ENCODE measurements at regions not wholly inside any gene's neighbourhood (a gene's known extent, or its start where the extent isn't known, plus 50 kb on each side); places are given as distances from the start of the nearest gene placed in this dataset.

DNA sequence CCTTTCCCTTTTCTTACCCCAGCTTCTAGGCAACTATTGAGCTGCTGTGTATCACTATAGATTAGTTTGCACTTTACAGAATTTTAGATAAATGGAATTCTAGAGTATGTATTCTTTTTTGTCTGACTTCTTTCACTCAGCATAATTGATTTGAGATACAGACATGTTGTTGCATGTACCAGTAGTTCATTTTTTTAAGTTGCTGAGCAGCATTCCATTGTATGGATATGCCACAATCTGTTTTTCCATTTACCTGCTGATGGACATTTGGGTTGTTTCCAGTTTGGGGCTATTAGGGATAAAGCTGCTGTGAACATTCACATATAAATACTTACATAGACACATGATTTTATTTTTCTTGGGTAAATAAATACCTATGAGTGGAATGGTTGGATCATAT is 135.7 kb downstream of the IGF1 start:
- POLR2A ChIA-PET = no interaction called here
- BruUV-seq (replicated peaks) = no TSS peak

GRCh38 chr12:102343361-102344121 is 136.8 kb downstream of the IGF1 start:
- BruUV-seq (replicated peaks) = no TSS peak
- H3K4me1 ChIP-seq (ENCODE audit: insufficient read depth, low read length, poor library complexity, severe bottlenecking) = no peaks in the 10 kb centered on the region

More for the DNA sequence above, 135.7 kb downstream of the IGF1 start:
- Histone ChIP-seq H4K20me1 (ENCODE audit: insufficient read depth, low read length) (no peaks in the 10 kb centered on the region), H3K4me1 (ENCODE audit: insufficient read depth, low read length, poor library complexity, severe bottlenecking) (no peaks in the 10 kb centered on the region), H3K79me2 (ENCODE audit: insufficient read depth, low read depth, low read length) (no peaks in the 10 kb centered on the region), H3K4me3 (ENCODE audit: low read depth, low read length, poor library complexity, severe bottlenecking) (no peak overlapping the region), H3K4me2 (ENCODE audit: low read length) (no peak overlapping the region), H3K27ac (ENCODE audit: low read depth, low read length, poor library complexity, severe bottlenecking) (no peak overlapping the region), H3K9me3 (ENCODE audit: low read length) (no peaks in the 10 kb centered on the region), H3K9me2 (ENCODE audit: insufficient read depth, low read length) (no peaks in the 10 kb centered on the region), H2AFZ (ENCODE audit: low read length) (no peak overlapping the region), H3K36me3 (ENCODE audit: insufficient read depth, low read length) (no peaks in the 10 kb centered on the region)
- CTCF ChIA-PET (ENCODE audit: unreplicated experiment) = no interaction called here
- no peak for DNase-seq (ENCODE audit: low spot score)
- TF ChIP-seq EZH2phosphoT487 (IDR thresholded peaks at IDR 0.05; ENCODE audit: borderline replicate concordance, low read depth, low read length) = no peak
- no peak for TF ChIP-seq CTCF (conservative IDR thresholded peaks at IDR 0.05; ENCODE audit: low read length)
- intact Hi-C loops (cut with micrococcal nuclease; ENCODE audit: unreplicated experiment) = no loop called here

More at GRCh38 chr12:102343361-102344121, 136.8 kb downstream of the IGF1 start:
- H3K27ac ChIP-seq (ENCODE audit: low read depth, low read length, poor library complexity, severe bottlenecking) = no peak overlapping the region
- H2AFZ ChIP-seq (ENCODE audit: low read length) = no peak overlapping the region
- H3K9me3 ChIP-seq (ENCODE audit: low read length) = no peaks in the 10 kb centered on the region
- no peaks in the 10 kb centered on the region for H3K36me3 ChIP-seq (ENCODE audit: insufficient read depth, low read length)
- no peak for DNase-seq (ENCODE audit: low spot score)
- H4K20me1 ChIP-seq (ENCODE audit: insufficient read depth, low read length) = no peaks in the 10 kb centered on the region
- no peak for TF ChIP-seq EZH2phosphoT487 (IDR thresholded peaks at IDR 0.05; ENCODE audit: borderline replicate concordance, low read depth, low read length)
- TF ChIP-seq CTCF (conservative IDR thresholded peaks at IDR 0.05; ENCODE audit: low read length) = no peak
- ChIA-PET POLR2A (interaction anchor here (1.0 kb wide), 2 partner anchors 20 to 21 kb away, joined by 3 read pairs; no protein-coding TSS in a partner anchor), CTCF (ENCODE audit: unreplicated experiment) (no interaction called here)
- no peaks in the 10 kb centered on the region for H3K9me2 ChIP-seq (ENCODE audit: insufficient read depth, low read length)
- no peak overlapping the region for H3K4me2 ChIP-seq (ENCODE audit: low read length)
- no peak overlapping the region for H3K4me3 ChIP-seq (ENCODE audit: low read depth, low read length, poor library complexity, severe bottlenecking)
- intact Hi-C loops (cut with micrococcal nuclease; ENCODE audit: unreplicated experiment) = no loop called here
- no peaks in the 10 kb centered on the region for H3K79me2 ChIP-seq (ENCODE audit: insufficient read depth, low read depth, low read length)

All from OCI-LY7 (cell line).